Ishikawa (cell line): ENCODE measurements at regions not wholly inside any gene's neighbourhood (a gene's known extent, or its start where the extent isn't known, plus 50 kb on each side); places are given as distances from the start of the nearest gene placed in this dataset.

Experiments used
- EP300 ChIP-seq: IDR thresholded peaks from 2 replicates; pipeline ENCODE4 v1.6.1; 2012; ENCODE audit warnings: borderline replicate concordance
- FOXM1 ChIP-seq: IDR thresholded peaks from 2 replicates; pipeline ENCODE4 v1.6.1; 2012; ENCODE audit warnings: low read depth, borderline replicate concordance
- RAD21 ChIP-seq: IDR thresholded peaks from 2 replicates; pipeline ENCODE4 v1.6.1; 2012; ENCODE audit warnings: low read depth
- TAF1 ChIP-seq: IDR thresholded peaks from 2 replicates; pipeline ENCODE4 v1.6.1; 2012; ENCODE audit warnings: low read depth, mild to moderate bottlenecking
- YY1 ChIP-seq: IDR thresholded peaks from 2 replicates; pipeline ENCODE4 v1.6.1; 2012; ENCODE audit warnings: low read depth
- TF ChIP-seq, protein P1 (sequence below): IDR thresholded peaks from 2 replicates; pipeline ENCODE4 v1.6.1; 2012

- TF ChIP-seq, protein P1, sequence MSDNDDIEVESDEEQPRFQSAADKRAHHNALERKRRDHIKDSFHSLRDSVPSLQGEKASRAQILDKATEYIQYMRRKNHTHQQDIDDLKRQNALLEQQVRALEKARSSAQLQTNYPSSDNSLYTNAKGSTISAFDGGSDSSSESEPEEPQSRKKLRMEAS: no peak
- no peak for TF ChIP-seq RAD21
- no peak for TF ChIP-seq TAF1
- TF ChIP-seq YY1: no peak
- no peak for TF ChIP-seq EP300
- no peak for TF ChIP-seq FOXM1
Observed at GRCh38 chr12:45549337-45549902, 180.1 kb upstream of the ARID2 start.
